Endothelial cell of umbilical vein (primary cell): ENCODE measurements at regions not wholly inside any gene's neighbourhood (a gene's known extent, or its start where the extent isn't known, plus 50 kb on each side); places are given as distances from the start of the nearest gene placed in this dataset.

ENCODE experiments used
- CTCF ChIP-seq, 2 donors: IDR thresholded peaks; 1 replicate in 1 of 2; 2 replicates in 1 of 2; pipeline ENCODE4 v1.5.1; 2011; ENCODE audit warnings: low read length in 2 of 2, mild to moderate bottlenecking in 2 of 2, moderate library complexity in 2 of 2, control low read depth in 1 of 2, inconsistent platforms in 1 of 2, low read depth in 1 of 2; ENCODE audit not compliant: insufficient read depth in 1 of 2; ENCODE audit errors: extremely low read depth in 1 of 2
- EZH2 ChIP-seq: IDR thresholded peaks from 2 replicates; pipeline ENCODE4 v1.6.1; 2012; ENCODE audit warnings: borderline replicate concordance, low read depth, mild to moderate bottlenecking, moderate library complexity, low read length, inconsistent platforms; ENCODE audit not compliant: severe bottlenecking
- POLR2A ChIP-seq: IDR thresholded peaks from 2 replicates; pipeline ENCODE4 v1.6.1; 2012; ENCODE audit warnings: low read depth, mild to moderate bottlenecking, control low read depth, low read length
- POLR2AphosphoS5 ChIP-seq: IDR thresholded peaks from 2 replicates; pipeline ENCODE4 v1.6.1; 2012; ENCODE audit warnings: low read depth, mild to moderate bottlenecking, control low read depth, low read length, moderate library complexity; ENCODE audit not compliant: insufficient read depth

GRCh38 chr7:52100-52499 is 140.3 kb upstream of the FAM20C start:
- no peak for TF ChIP-seq CTCF (IDR thresholded peaks at IDR 0.05; ENCODE audit: extremely low read depth in 1 of 2, insufficient read depth in 1 of 2, low read depth in 1 of 2, low read length in 2 of 2)
- no peak for TF ChIP-seq POLR2A
- TF ChIP-seq EZH2, result no peak
- no peak for TF ChIP-seq POLR2AphosphoS5
